H1 (cell line): ENCODE measurements at regions not wholly inside any gene's neighbourhood (a gene's known extent, or its start where the extent isn't known, plus 50 kb on each side); places are given as distances from the start of the nearest gene placed in this dataset.

Experiments used
- CBX8 ChIP-seq: fragments of 300-800, 300-1000 bp; sonication (generic); IDR thresholded peaks from 2 replicates; pipeline ENCODE4 v1.7.1; 2016; ENCODE audit warnings: low read depth, low read length, borderline replicate concordance

GRCh38 chr11:30763951-30764350 lies 177.8 kb upstream of the MPPED2 start (continued):
- no peak for TF ChIP-seq CBX8
